ENCODE measurements at regions not wholly inside any gene's neighbourhood (a gene's known extent, or its start where the extent isn't known, plus 50 kb on each side); places are given as distances from the start of the nearest gene placed in this dataset.

- TF ChIP-seq CTCF (IDR thresholded peaks at IDR 0.05) (no peak), POLR2A (IDR thresholded peaks at IDR 0.05) (no peak)
Measured at GRCh38 chr17:53033297-53033696, 789.4 kb upstream of the KIF2B start.

Data from vagina (tissue), 2 donors.